ENCODE measurements at regions not wholly inside any gene's neighbourhood (a gene's known extent, or its start where the extent isn't known, plus 50 kb on each side); places are given as distances from the start of the nearest gene placed in this dataset.
"Not testable (repeated sequence)": the region's sequence is repeated elsewhere in the genome, so short reads cannot be mapped to it uniquely, and the experiment has no call there.

DNA sequence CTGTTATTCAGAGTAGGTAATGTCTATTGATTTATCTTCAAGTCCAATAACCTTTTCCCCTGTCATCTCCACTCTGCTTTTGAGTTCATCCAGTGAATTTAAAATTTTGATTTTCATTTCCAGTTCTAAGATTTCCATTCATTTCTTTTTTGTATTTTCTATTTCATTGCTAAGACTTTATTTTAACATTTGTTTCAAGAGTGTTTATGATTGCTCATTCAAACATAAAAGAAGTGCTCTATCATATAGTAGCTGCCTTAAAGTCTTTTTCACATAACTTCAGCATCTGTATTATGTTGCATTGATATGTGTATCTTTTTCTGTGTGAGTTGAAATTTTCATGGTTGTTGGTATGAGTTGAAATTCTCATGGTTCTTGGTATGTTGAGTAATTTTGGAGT, 341.6 kb downstream of the SOX4 start:
- no peak for DNase-seq

DNA sequence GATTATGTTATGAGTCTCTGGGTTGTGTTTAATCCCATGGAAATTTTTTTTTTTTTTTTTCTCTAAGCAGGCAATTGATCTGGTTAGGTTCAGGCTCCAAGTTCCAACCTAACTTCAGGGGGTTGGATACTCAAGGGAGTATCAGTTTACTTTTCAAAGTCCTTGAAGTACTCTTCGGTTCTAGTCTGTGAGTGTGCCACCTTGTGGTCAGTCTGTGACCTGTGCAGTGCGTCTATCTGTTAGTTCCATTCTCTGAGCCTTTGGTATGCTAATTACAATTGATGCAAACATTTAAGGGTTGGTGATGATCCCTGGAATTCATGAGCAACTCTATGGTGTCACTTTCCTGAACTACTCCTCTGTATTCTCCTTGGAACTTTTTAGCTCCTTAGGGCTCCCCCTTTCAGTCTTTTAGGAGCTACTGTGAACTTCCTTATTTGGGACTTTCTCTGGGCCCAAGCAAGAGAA, 342.0 kb downstream of the SOX4 start:
- DNase-seq = no peak

DNA sequence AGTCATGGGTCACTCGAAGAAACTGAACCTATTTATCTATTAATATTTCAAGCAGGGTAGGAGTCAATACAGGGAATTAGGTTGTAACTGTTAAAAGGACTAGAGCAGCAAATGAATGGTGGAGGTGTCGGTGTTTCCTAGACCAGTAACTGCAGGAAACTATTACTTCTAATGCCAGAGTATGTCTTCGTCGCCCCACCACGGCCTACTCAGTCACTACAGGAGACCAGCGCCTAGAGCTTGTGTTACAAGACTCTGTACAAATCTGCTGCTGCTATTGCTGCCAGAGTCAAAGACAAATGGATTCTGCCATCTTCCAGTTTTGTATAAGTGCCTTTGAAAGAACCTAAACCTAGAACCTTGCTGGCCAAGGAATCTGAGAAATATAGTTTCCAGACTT, 343.9 kb downstream of the SOX4 start:
- no peak for DNase-seq

DNA sequence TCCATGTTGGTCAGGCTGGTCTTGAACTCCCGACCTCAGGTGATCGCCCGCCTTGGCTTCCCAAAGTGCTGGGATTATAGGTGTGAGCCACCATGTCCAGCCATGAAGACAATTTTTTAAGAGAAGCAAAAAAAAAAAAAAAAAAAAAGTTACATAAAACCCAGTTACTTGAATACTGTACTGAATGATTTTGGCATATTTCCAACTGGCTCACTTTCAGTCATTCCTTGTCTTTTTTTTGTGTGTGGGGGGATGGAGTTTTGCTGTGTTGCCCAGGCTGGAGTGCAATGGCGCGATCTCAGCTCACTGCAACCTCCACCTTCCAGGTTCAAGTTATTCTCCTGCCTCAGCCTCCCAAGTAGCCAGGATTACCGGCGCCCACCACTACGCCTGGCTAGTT, 345.5 kb downstream of the SOX4 start:
- DNase-seq = not testable (repeated sequence)

DNA sequence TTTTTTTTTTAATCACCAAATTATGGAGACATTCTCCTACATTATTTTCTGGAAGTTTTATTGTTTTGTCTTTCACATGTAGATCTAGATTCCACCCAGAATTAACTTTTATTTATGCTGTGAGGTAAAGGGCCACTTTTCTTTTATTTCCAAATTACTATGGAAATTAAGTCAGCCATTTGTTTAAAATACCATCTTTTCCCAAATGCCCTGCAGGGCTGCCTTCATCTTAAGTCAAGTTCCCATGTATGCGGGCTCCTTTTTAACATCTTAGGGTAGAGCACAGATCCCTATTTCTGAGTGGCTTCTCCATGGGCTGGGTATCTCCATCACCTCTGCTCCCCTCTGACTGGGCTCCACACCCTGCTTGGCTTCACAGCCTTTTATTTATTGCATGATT, 348.4 kb downstream of the SOX4 start:
- DNase-seq = no peak

DNA sequence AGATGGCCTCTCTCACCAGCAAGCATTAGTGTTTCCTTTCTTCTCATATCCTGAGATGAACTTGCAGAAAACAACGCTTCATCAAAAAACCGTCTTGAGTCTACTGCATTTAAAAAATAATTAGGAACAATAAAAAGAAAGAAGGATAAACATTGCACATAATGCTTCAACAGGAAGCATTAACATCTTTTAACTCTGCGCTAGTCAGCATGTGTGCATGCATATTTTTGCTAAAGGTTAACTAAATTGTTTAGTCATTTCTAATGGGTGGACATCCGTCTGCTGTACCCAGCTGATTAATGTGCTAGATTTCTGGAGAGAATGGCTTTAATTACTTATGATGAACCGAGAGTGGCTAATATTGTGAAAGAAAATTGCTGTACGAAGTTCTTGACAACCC, 349.3 kb downstream of the SOX4 start:
- no peak for DNase-seq

DNA sequence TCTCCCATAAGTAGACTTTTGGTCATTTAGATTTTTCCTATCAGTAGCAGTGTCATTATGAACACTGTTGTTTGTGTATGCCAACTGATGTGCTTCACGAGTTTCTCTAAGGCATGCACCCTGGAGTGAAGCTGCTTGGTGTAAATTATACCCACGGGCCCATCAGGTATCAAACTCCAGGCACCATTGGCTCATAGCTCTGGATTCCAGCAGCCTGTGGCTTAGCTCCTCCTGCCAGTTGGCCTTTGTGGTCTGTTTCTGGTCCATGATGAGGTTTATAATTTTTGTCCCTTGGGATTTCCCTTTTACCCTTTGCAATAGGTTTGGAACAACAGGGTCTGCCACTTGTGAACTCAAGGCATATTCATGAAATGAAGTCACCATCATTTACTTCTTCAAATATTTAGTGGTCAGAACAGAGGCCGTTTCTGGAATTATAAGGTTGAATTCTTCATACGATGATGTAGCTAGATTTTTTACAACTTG, 350.5 kb downstream of the PRL start:
- no peak for DNase-seq

DNA sequence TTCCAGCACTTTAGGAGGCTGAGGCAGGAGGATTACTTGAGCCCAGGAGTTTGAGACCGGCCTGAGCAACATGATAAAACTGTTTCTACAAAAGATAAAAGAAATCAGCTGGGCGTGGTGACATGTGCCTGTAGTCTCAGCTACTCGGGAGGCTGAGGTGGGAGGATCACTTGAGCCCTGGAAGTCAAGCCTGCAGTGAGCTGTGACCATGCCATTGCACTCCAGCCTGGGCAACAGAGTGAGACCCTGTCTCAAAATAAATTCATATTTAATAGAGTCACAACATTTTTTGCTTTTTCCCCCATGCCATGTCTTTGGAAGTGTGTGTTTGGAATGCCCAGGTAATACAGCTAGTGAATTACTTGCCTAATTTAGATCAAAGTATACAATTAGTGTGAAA, 349.6 kb downstream of the PRL start:
- not testable (repeated sequence) for DNase-seq

DNA sequence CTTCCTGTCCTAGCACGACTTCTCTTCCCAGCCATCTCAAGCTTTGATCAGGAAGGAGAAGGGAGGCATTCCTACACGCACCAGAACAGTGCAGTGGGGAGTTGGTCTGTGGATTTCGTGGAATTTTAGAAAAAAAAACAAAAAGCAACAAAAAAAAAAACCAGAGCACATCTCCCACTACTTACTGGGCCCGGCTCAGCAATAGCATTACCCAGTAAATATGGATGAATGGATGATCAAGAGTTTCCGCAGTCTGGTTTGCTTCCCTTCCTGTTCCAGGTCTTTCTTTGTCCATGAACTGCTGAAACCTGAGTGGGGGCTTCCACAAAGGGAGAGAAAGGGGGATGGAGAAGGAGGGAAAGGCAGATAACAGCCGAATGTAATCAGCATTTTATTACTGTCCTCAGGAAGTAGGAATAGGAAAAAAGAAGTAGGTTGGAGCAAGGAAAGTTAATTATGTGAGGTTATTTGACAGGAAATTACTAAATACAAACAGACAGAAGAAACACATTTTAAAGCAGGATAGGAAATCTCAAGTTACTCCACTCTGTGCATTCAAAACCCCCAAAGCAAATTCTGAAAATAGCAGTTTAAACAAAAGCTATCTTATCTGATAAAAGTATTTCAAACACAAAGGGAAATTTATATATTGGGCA, 349.0 kb downstream of the PRL start:
- no peak for DNase-seq

DNA sequence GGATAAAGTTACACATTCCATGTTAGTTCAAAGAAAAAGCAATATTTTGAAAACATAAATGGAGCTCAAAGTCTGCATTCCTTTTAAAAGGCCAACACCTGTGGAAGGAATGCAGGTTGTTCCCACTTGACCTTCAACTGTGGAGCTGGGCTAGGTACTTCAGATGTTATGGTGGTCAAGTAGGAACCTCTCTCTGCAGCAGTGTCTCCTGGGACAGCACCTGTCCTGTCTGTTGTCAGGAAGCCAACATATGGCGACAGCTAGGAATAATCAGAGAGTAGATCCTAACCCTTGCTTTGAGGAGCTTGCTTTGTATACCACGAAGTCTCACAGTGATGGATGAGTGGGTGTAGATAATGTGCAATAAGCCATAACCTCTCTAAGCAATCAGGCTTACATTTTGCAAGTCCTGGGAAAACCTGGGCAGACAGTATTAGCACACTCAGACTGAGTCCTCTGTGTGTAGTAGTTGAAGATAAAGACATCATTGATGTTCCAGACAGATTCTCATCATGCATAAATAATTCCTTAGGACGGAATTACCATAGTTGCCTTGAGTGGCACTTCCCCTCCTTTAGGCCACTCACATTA, 347.5 kb downstream of the PRL start:
- no peak for DNase-seq

DNA sequence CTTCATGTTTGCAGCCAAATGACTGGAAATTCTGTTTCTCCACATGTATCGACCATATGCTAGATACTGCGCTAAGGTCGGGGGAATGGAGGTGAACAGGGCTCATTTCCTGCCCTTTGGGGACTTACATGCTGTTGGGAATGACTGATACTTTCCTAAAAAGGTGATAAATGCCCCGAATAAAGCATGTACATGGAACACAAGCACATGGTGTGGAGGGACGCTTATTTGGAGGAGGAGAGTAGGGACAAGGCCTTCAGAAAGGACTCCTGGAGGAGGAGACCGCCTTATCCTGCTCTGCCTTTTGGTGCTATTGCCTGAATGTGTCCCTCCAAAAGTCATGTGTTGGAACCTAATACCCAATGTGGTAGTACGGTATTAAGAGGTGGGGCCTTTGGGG, 344.5 kb downstream of the PRL start:
- no peak for DNase-seq

DNA sequence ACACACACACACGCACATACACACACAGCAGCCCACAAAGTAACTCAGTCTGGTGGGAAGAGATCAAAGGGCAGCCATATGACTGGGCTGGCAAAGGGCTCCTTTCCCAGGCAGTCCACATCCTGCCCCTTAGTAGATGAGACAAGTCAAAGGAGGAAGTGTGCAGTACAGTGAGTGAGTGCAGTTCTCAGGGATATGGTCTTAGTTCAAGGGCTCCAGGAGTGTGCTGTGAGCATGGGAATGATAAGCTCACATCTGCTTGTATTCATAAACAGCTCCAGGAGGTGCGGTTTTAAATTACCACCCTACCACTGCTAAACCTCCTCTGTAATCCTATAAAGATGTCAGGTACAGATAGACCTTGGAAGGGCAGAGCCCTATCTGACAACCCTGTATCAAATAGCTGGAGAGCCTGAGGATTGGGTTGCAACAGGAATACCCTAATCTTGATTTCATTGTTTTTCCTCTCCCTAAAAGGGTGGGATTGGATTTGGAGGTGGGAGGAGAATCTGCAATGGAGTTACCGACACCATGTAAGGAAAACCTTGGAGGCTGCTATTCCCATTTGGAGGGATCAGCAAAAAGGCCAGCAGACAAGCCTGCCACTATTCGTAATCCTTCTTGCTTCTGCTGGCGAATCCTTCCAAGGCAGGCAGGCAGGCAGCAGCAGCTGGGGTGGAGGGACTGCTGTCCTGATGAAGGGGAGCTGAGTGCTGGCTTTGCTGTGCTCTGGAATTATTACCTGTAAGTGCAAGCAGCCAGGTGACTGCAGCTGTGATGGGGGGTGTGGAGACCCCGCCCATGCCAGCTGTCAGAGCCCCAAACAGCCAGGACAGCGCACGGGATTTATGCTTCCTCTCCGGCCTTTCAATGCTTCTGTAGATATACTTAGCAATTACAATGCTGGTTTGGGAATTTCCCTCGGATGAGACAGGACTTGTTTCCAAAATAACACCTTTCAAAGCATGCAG, 342.7 kb downstream of the PRL start:
- no peak for DNase-seq

DNA sequence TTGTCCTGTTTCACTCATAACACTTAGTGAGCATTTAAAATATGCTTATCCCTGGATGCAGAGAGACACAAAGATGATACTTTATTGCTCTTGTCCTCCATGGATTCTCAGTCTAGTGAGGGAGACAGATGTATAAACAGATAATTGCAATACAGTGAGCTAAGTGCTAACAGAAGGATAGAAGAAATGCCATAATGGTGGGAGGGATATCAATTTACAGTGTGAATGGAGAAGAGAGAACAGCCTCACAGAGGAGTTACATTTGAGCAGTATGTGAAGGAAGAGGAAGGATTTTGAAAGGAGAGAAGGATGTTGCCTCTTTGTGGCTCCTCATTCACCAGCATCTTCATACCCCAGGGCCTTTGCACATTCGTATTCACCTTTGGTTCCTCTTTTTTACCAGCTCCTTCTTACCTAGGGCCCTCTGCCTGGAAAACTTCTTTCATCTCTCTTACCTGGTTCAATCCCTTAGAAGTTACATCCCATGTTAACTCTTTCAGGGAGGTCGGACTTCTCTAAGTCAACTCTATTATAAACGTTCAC, 341.7 kb downstream of the PRL start:
- DNase-seq = no peak

DNA sequence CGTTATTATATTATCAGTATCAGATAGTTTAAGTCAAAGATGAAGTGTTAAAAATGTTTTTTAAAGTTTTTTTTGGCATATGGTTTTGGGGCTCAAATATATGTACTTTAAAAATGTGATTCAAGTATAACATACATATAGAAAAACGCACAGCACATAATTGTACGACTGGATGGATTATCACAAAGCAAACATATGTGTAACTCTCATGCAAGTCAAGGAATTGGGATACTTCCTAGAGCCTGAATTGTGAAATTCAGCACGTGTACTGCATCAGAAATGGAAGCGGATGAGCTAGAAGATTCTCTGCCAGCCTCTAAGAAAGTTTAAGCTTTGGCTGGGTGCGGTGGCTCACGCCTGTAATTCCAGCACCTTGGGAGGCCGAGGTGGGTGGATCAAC, 340.9 kb downstream of the PRL start:
- DNase-seq = no peak

DNA sequence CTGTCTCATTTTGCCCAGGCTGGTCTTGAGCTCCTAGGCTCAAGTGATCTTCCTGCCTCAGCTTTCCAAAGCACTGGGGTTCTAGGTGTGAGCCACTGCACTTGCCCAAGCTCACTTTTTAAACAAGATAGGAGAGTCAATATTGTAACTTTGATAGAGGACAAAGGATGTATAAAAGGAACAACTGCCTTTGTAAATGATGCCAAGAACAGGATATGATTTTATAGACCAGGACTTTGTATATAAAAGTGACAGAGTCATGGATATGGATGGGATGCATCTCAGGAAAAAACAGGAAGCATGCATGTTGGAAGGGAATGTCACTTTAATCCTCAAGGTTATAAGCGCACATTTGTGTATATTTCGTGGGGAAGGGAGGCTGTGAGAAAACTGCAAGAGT, 338.4 kb downstream of the PRL start:
- no peak for DNase-seq

DNA sequence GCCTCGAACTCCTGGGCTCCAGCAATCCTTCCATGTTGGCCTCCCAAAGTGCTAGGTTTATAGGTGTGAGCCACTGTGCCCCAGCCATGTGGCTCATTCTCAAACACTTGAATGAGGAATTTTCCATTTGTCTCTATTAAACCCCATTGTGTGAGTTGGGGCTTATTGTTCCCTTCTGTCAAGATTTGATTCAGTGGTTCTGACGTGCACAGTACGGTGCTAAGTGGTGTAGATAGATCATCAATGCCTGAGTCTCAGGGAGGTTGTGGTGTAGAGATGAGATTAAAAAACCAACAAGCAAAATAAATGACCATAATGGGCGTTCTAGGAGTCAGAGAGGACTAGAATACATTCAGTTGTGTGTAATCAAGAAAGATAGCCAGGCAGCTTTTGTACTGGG, 335.6 kb downstream of the PRL start:
- DNase-seq = no peak

DNA sequence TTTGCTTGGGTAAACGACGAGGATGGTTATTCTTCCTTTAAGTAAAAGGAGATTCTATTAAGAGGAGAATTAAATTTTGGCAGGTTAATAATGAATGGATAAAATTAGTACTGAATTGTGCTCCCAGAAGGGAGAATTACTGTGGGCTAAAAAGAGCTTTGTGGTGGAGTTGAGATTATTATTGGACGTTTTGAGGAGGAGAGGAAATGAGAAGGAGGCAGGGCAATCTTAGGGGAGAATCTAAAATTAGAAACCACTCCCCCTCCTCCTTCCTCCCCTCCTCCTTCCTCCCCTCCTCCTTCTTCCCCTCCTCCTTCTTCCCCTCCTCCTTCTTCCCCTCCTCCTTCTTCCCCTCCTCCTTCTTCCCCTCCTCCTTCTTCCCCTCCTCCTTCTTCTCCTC, 331.8 kb downstream of the PRL start:
- DNase-seq = no peak

DNA sequence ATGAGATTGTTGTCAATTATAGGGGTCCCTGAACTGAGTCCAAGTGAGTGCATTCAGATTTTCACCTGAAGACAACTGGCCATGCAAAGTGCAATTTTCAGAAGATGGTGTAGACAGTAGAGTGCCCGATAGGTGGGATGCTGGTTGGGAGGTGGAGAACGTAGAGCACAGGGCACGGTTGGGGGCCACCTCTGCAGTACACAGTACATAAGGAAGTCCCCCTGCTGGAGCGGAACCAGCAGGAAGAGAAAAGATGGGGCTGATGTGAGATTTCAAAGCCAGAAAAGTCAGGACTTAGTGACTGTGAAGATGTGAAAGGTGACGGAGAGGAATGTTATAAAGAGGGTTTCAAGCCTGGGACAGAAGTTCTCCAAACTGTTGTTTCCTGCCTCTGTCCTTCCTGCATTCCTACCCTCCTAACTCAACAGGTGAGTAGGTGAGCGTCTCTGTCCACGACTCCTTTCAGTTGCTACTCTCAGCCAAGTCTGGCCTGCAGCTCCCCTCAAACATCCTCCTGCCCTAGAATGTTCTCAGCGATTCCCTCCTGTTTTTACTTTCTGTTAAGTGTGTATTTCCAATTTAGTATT, 330.8 kb downstream of the PRL start:
- no peak for DNase-seq

DNA sequence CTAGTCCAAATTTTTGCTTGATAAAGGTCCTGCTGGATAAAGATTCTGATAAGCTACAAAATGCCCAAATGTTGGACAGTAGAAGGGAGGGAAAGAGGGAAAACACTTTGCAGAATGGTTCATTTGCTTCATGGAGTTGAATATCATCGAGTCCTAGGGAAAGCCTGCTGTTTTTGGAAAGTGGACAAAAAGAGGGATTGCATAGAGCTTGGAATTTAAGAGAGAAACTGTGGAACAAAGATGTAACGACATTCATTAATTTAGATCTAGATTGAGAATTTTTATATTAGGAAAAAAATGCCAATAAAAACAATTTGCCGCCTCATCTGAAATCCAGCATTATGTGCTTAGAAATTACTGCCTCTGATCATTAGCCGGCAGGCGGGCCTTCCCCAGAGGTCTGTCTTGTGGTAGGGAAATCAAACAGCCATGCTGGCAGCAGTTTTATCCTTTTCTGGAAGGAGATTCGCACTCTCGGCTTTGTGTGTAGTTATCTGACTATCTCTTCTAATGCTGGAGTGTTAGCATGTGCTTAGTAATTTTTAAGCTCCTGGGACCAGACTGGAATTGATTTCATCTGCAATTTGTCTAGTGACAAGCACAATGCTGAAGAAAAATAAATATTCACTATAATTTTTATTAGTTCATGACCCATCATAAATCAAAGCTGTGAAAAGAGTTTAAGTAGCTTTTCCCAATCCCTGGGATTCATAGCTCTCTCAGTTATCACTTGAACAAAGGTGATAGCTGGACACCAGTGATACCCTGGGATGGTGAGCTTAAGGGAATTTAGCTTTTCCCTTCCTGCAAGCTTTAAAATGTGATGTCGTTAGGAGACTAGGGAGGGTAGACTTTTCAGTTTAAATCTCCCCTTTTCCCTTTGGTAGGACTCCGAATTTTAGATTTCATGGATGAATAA, 329.5 kb downstream of the PRL start:
- no peak for DNase-seq

DNA sequence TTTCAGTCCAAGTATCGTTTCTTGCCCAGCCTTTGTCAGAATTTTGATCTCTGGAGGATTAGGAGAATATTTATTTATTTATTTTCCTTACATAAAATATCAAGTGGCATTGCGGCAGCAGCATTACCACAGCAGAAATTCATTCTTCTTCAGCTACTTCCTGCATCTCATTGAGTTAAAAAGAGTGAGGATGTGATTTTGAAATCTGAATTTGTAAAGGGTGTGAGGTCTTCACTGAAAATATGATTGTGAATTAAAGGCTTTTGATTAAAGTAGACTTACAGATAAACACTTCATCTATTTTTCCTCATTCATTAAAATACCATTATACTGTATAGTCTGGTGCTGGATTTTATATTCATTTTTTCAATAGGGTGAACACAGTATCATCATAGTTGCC, 328.4 kb downstream of the PRL start:
- no peak for DNase-seq

DNA sequence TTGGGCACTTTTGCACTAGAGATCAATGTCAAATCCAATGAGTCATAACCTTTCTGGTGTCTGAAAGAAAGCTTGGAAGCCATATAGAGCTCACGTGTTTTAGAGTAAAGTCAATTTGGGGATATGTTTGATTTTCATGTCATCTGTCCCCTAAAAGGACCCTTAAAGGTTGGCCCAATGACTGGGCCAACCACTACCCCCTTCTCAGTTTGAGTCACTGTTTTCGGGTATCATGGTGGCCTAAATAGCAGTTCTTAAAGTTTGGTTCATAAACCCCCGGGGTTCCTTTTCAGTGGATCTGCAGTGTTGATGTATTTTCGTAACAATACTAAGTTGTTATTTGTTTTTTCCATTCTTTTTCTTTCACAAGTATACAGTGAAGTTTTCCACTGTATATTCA, 327.6 kb downstream of the PRL start:
- DNase-seq = no peak
